ENCODE measurements at regions not wholly inside any gene's neighbourhood (a gene's known extent, or its start where the extent isn't known, plus 50 kb on each side); places are given as distances from the start of the nearest gene placed in this dataset.

DNA sequence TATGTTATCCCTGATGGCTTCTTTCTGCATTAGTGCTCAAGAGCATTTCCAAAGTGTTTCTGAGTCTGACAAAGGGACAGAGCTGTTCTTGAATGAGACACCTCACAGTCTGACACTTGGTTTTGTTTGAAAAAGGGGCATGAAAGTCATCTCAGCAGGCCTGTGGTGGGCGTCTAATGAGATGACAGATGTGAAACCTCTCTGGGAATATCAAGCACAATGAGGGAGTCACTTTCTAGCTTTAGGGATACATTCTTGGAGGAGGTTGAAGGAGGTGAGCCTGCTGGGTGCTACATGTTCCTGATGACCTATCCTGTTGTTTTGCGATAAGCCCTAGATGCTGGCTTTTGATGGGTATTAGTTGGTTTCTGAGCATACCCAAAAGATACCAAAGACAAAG lies 290.5 kb downstream of the NUAK1 start:
- no peak for DNase-seq
- CTCF ChIA-PET = no interaction called here
- no peaks in the 10 kb centered on the region for H3K36me3 ChIP-seq (ENCODE audit: insufficient read depth, low read length)
- no peaks in the 10 kb centered on the region for H3K4me1 ChIP-seq (ENCODE audit: insufficient read depth, low read length)
- no peaks in the 10 kb centered on the region for H3K9me3 ChIP-seq (ENCODE audit: low read length)
- Mint-ChIP-seq H3K27me3 (peaks cover 0 to 4% of the 10 kb centered on the region in 2 donors), H3K4me1 (no peaks in the 10 kb centered on the region), H3K27ac (no peak overlapping the region), H3K9me3 (no peaks in the 10 kb centered on the region), H3K36me3 (no peaks in the 10 kb centered on the region), H3K4me3 (no peak overlapping the region)
- POLR2A ChIA-PET = no interaction called here
- no peak overlapping the region for H3K4me3 ChIP-seq (ENCODE audit: low read length)
- no peaks in the 10 kb centered on the region for H3K27me3 ChIP-seq (ENCODE audit: insufficient read depth, low read length, poor library complexity, severe bottlenecking)
- H3K27ac ChIP-seq (ENCODE audit: low read depth, low read length) = no peak overlapping the region

DNA sequence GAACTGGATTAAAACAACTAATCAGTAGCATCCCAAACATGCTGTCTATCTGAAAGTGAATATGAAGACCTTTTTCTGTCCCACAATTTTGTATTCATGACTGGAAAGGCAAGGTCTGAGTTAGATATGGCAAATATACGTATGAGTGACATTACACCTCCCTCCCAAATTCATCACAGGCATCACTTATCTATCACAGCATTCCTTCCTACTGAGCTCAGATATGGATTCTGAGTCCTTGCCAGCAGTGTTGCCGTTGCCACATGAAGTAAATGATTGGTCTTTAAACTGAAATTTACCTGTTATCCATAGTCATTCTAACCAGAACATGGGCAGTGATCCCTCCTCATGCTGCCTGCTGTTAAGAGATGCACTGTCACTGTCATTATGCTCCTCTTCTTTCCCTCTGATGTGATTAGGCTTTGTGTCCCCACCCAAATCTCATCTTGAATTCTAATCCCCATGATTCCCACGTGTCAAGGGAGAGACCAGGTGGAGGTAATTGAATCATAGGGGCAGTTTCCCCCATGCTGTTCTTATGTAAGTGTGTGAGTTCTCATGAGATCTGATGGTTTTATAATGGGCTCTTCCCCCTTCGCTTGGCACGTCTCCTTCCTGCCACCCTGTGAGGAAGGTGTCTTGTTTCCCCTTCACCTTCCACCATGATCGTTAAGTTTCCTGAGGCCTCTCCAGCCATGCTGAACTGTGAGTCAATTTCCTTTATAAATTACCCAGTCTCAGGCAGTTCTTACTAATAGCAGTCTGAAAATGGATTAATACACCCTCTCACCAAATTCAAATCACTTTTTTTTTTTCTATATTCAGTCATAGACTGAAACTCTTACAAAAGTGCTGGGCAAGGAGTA lies 288.4 kb downstream of the NUAK1 start:
- POLR2A ChIA-PET = no interaction called here
- H3K27me3 Mint-ChIP-seq = peaks cover 0 to 4% of the 10 kb centered on the region in 2 donors
- H3K9me3 Mint-ChIP-seq = peaks cover 0 to 2% (median 0%) of the 10 kb centered on the region in 5 donors
- H3K4me1 Mint-ChIP-seq = no peaks in the 10 kb centered on the region
- no peaks in the 10 kb centered on the region for H3K4me1 ChIP-seq (ENCODE audit: insufficient read depth, low read length)
- no peaks in the 10 kb centered on the region for H3K36me3 Mint-ChIP-seq
- H3K36me3 ChIP-seq (ENCODE audit: insufficient read depth, low read length) = no peaks in the 10 kb centered on the region
- H3K9me3 ChIP-seq (ENCODE audit: low read length) = no peaks in the 10 kb centered on the region
- no peak overlapping the region for H3K4me3 ChIP-seq (ENCODE audit: low read length)
- DNase-seq = no peak
- no peak overlapping the region for H3K4me3 Mint-ChIP-seq
- H3K27me3 ChIP-seq (ENCODE audit: insufficient read depth, low read length, poor library complexity, severe bottlenecking) = no peaks in the 10 kb centered on the region
- H3K27ac ChIP-seq (ENCODE audit: low read depth, low read length) = no peak overlapping the region
- CTCF ChIA-PET = no interaction called here
- no peak overlapping the region for H3K27ac Mint-ChIP-seq

DNA sequence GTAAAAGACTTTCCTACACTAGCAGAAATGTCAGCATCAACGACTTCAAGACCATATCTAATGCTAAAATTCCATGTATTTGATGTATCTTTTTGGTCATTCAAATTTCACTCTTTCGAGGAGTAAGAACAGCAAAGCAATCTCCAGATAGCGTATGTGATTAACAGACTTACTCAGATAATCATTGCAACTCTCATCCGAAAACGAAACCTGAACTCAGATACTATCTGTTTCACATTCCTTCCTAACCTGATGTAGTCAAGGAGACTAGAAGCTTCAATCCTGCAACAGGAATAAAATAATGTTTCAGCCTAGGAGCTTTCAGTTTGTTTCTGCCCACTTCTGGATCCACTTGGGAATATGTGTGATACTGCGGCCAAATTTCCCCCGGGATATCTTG lies 286.3 kb downstream of the NUAK1 start:
- ChIA-PET POLR2A (no interaction called here), CTCF (no interaction called here)
- no peak for DNase-seq
- H3K36me3 Mint-ChIP-seq = no peaks in the 10 kb centered on the region
- no peak overlapping the region for H3K27ac Mint-ChIP-seq
- no peaks in the 10 kb centered on the region for H3K36me3 ChIP-seq (ENCODE audit: insufficient read depth, low read length)
- peaks cover 0 to 2% (median 0%) of the 10 kb centered on the region in 5 donors for H3K9me3 Mint-ChIP-seq
- H3K27ac ChIP-seq (ENCODE audit: low read depth, low read length) = no peak overlapping the region
- H3K27me3 Mint-ChIP-seq = peaks cover 2 to 4% of the 10 kb centered on the region in 2 donors
- no peaks in the 10 kb centered on the region for H3K4me1 ChIP-seq (ENCODE audit: insufficient read depth, low read length)
- H3K9me3 ChIP-seq (ENCODE audit: low read length) = no peaks in the 10 kb centered on the region
- no peak overlapping the region for H3K4me3 Mint-ChIP-seq
- no peaks in the 10 kb centered on the region for H3K27me3 ChIP-seq (ENCODE audit: insufficient read depth, low read length, poor library complexity, severe bottlenecking)
- no peaks in the 10 kb centered on the region for H3K4me1 Mint-ChIP-seq
- no peak overlapping the region for H3K4me3 ChIP-seq (ENCODE audit: low read length)

DNA sequence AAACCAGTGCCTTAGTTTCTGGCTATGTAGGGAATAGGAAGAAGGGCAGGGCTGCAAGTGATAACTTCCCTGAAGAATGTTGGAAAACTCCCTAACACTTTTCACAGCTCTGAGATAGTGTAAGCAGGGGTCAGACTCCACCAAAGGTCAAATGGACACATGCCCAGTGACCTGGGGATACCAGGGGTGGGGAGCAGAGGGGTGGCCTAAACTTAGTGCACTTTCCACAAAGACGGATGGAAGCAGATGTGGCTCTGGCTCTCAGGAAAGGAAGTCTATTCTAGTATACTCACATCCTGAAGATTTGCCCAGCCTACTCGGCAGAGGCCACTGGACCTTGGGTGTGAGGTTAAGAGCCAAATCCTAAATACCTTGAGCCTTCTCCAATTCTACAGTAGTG lies 285.8 kb downstream of the NUAK1 start:
- no peak overlapping the region for H3K27ac ChIP-seq (ENCODE audit: low read depth, low read length)
- Mint-ChIP-seq H3K27me3 (peaks cover 2 to 4% of the 10 kb centered on the region in 2 donors), H3K36me3 (no peaks in the 10 kb centered on the region), H3K27ac (no peak overlapping the region), H3K4me3 (no peak overlapping the region), H3K4me1 (no peaks in the 10 kb centered on the region), H3K9me3 (peaks cover 0 to 2% (median 0%) of the 10 kb centered on the region in 5 donors)
- no peak for DNase-seq
- no peaks in the 10 kb centered on the region for H3K4me1 ChIP-seq (ENCODE audit: insufficient read depth, low read length)
- H3K27me3 ChIP-seq (ENCODE audit: insufficient read depth, low read length, poor library complexity, severe bottlenecking) = no peaks in the 10 kb centered on the region
- no peaks in the 10 kb centered on the region for H3K9me3 ChIP-seq (ENCODE audit: low read length)
- ChIA-PET POLR2A (no interaction called here), CTCF (no interaction called here)
- H3K36me3 ChIP-seq (ENCODE audit: insufficient read depth, low read length) = no peaks in the 10 kb centered on the region
- no peak overlapping the region for H3K4me3 ChIP-seq (ENCODE audit: low read length)

DNA sequence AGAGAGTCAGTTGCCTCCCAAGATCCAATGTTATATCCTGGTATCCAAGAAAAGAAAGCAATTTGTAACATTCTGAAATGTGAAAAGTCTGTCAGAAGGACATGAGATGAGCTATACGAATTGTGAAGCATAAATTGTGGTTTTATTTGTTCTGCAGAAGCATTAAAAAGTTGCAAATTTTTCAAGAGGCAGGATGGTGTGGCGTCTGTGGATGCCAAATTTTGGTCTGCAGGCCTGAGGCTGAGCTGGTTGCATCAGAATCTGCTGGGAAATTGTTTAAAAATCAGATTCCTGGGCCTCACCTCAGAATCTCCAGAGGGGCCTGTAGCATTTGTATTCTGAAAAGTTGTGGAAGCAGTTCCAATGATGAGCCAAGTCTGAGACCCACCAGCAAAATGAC lies 284.7 kb downstream of the NUAK1 start:
- Mint-ChIP-seq H3K9me3 (peaks cover 0 to 2% (median 0%) of the 10 kb centered on the region in 5 donors), H3K27me3 (peaks cover 2 to 4% of the 10 kb centered on the region in 2 donors), H3K4me3 (no peak overlapping the region), H3K27ac (no peak overlapping the region), H3K4me1 (no peaks in the 10 kb centered on the region), H3K36me3 (no peaks in the 10 kb centered on the region)
- no peak for DNase-seq
- Histone ChIP-seq H3K27ac (ENCODE audit: low read depth, low read length) (no peak overlapping the region), H3K36me3 (ENCODE audit: insufficient read depth, low read length) (no peaks in the 10 kb centered on the region), H3K4me3 (ENCODE audit: low read length) (no peak overlapping the region), H3K27me3 (ENCODE audit: insufficient read depth, low read length, poor library complexity, severe bottlenecking) (no peaks in the 10 kb centered on the region), H3K9me3 (ENCODE audit: low read length) (no peaks in the 10 kb centered on the region), H3K4me1 (ENCODE audit: insufficient read depth, low read length) (no peaks in the 10 kb centered on the region)
- ChIA-PET POLR2A (no interaction called here), CTCF (no interaction called here)

DNA sequence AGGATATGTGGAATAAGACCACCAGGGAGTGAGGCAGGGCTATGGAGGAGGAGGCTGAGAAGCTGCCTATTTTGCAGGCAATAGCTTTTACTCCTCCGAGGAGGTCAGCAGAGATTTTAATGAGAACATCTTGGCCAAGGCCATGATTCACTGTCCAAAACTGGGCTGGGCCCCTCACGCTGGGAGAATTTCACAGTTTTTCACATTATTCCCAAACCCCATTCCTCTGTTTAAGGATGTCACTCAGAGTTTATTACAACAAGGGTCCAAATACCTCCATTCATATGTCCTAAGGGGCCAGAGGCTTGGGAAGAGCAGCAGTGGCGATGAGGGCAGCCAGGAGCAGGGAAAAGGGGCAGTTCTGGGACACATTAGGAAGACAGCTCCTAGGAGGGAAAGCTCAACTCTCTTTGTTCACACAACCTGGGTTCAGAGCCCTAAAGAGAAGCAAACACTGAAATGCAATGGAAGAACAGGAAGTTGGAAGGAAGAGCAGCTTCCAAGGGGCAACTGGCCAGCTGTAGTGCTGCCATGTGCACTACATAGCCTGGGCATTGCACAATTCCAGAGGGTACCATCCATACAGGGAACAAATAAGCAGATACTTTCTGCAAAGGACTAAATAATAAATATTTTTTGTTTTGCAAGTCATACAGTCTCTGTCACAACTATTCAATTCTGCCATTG lies 283.2 kb downstream of the NUAK1 start:
- ChIA-PET POLR2A (no interaction called here), CTCF (no interaction called here)
- no peak overlapping the region for H3K27ac ChIP-seq (ENCODE audit: low read depth, low read length)
- H3K4me1 ChIP-seq (ENCODE audit: insufficient read depth, low read length) = no peaks in the 10 kb centered on the region
- no peaks in the 10 kb centered on the region for H3K27me3 ChIP-seq (ENCODE audit: insufficient read depth, low read length, poor library complexity, severe bottlenecking)
- no peak overlapping the region for H3K4me3 ChIP-seq (ENCODE audit: low read length)
- H3K36me3 ChIP-seq (ENCODE audit: insufficient read depth, low read length) = no peaks in the 10 kb centered on the region
- no peak overlapping the region for H3K4me3 Mint-ChIP-seq
- H3K27me3 Mint-ChIP-seq = peaks cover 2 to 4% of the 10 kb centered on the region in 2 donors
- peak overlapping the region in 1 of 8 donors; percentile 38 for H3K27ac Mint-ChIP-seq
- H3K4me1 Mint-ChIP-seq = no peaks in the 10 kb centered on the region
- DNase-seq = no peak
- peaks cover 0 to 2% (median 0%) of the 10 kb centered on the region in 5 donors for H3K9me3 Mint-ChIP-seq
- H3K36me3 Mint-ChIP-seq = no peaks in the 10 kb centered on the region
- no peaks in the 10 kb centered on the region for H3K9me3 ChIP-seq (ENCODE audit: low read length)

DNA sequence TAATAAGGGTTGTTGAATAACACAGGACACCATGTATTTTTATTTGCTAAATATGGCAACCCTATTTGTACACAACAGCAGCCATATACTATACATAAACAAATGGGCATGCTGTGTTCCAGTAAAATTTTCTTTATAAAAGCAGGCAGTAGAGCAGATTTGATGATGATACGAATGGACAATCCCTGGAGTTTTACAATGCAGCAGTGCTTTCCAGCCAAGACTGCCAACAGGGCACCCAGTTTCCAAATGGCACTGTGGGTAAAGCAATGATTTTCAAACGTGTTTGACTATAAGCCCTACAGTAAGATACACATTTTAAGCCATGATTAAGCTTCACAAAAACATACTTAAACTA lies 282.7 kb downstream of the NUAK1 start:
- peaks cover 0 to 2% (median 0%) of the 10 kb centered on the region in 5 donors for H3K9me3 Mint-ChIP-seq
- Histone ChIP-seq H3K9me3 (ENCODE audit: low read length) (no peaks in the 10 kb centered on the region), H3K27ac (ENCODE audit: low read depth, low read length) (no peak overlapping the region), H3K4me3 (ENCODE audit: low read length) (no peak overlapping the region), H3K27me3 (ENCODE audit: insufficient read depth, low read length, poor library complexity, severe bottlenecking) (no peaks in the 10 kb centered on the region), H3K4me1 (ENCODE audit: insufficient read depth, low read length) (no peaks in the 10 kb centered on the region), H3K36me3 (ENCODE audit: insufficient read depth, low read length) (no peaks in the 10 kb centered on the region)
- ChIA-PET POLR2A (no interaction called here), CTCF (no interaction called here)
- H3K4me3 Mint-ChIP-seq = no peak overlapping the region
- DNase-seq = no peak
- H3K27me3 Mint-ChIP-seq = peaks cover 2% of the 10 kb centered on the region in 2 donors
- H3K27ac Mint-ChIP-seq = no peak overlapping the region
- H3K4me1 Mint-ChIP-seq = no peaks in the 10 kb centered on the region
- H3K36me3 Mint-ChIP-seq = no peaks in the 10 kb centered on the region

DNA sequence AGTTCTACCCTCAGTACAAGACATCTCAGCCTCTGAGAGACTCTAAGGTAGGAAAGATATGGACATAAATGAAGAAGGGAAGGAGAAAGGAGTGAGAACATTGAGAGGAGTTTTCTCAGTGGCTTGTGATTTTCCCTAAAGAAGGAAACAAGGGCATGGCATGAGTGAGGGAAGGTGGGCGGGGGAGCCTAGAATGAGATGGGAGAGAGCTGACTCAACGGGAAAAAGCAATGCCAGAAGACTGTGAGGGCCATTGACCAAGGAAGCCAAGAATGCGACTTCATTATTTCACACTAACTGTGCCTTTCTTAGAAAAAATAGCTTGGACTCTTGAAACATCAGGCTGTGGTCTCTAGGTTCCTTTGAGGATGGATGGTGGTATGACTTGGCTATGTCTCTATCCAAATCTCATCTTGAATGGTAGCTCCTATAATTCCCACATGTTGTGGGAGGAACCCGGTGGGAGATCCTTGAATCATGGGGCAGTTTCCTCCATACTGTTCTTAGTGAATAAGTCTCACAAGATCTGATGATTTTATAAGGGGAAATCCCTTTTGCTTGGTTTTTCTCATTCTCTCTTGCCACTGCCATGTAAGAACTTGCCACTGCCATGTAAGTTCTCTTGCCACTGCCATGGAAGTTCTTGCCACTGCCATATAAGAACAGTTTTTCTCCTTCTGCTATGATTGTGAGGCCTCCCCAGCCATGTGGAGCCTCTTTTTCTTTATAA lies 279.6 kb downstream of the NUAK1 start:
- no peaks in the 10 kb centered on the region for H3K4me1 Mint-ChIP-seq
- peaks cover 0 to 2% of the 10 kb centered on the region in 2 donors for H3K27me3 Mint-ChIP-seq
- H3K36me3 Mint-ChIP-seq = no peaks in the 10 kb centered on the region
- Histone ChIP-seq H3K36me3 (ENCODE audit: insufficient read depth, low read length) (no peaks in the 10 kb centered on the region), H3K4me3 (ENCODE audit: low read length) (no peak overlapping the region), H3K27me3 (ENCODE audit: insufficient read depth, low read length, poor library complexity, severe bottlenecking) (no peaks in the 10 kb centered on the region), H3K4me1 (ENCODE audit: insufficient read depth, low read length) (no peaks in the 10 kb centered on the region), H3K27ac (ENCODE audit: low read depth, low read length) (no peak overlapping the region), H3K9me3 (ENCODE audit: low read length) (no peaks in the 10 kb centered on the region)
- POLR2A ChIA-PET = no interaction called here
- DNase-seq = no peak
- no peak overlapping the region for H3K4me3 Mint-ChIP-seq
- peaks cover 0 to 2% (median 1%) of the 10 kb centered on the region in 5 donors for H3K9me3 Mint-ChIP-seq
- CTCF ChIA-PET = no interaction called here
- H3K27ac Mint-ChIP-seq = no peak overlapping the region
